ENCODE measurements at regions not wholly inside any gene's neighbourhood (a gene's known extent, or its start where the extent isn't known, plus 50 kb on each side); places are given as distances from the start of the nearest gene placed in this dataset.

DNA sequence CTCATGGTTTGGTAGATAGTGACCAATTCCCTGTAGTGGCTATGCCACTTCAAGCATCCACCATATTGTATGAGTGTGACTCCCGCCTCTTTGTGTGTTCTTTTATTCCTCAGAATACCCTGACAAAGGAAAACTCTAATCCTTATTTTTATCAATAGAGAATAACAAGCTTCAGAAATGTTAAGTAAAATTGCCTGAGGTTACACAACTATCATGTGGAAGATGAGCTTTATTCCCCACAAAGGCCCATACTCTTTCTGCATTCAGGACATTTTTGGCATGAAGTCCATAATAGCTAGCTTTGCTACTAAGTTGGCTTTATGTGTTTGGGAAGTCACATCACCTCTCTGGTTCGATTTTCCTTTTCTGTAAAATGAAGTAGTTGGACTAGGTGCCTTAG is 276.8 kb downstream of the PIK3C3 start:
- Histone ChIP-seq H3K4me3 (ENCODE audit: insufficient read length, low read depth) (no peak overlapping the region), H3K27me3 (ENCODE audit: insufficient read depth, insufficient read length) (no peaks in the 10 kb centered on the region), H3K9me3 (ENCODE audit: insufficient read depth, low read length) (no peaks in the 10 kb centered on the region), H3K36me3 (ENCODE audit: insufficient read depth, insufficient read length, low read length) (no peaks in the 10 kb centered on the region), H3K4me1 (ENCODE audit: insufficient read depth, insufficient read length) (no peaks in the 10 kb centered on the region), H3K9ac (ENCODE audit: insufficient read length, low read depth) (no peak overlapping the region)
- TF ChIP-seq YY1 (IDR thresholded peaks at IDR 0.05; ENCODE audit: insufficient read depth, insufficient read length) (no peak), ZNF274 (IDR thresholded peaks at IDR 0.05; ENCODE audit: low read depth, low read length) (no peak), SUZ12 (IDR thresholded peaks at IDR 0.05; ENCODE audit: extremely low read depth, insufficient read depth, insufficient read length) (no peak)
- DNase-seq (ENCODE audit: low read depth, low spot score): no peak

DNA sequence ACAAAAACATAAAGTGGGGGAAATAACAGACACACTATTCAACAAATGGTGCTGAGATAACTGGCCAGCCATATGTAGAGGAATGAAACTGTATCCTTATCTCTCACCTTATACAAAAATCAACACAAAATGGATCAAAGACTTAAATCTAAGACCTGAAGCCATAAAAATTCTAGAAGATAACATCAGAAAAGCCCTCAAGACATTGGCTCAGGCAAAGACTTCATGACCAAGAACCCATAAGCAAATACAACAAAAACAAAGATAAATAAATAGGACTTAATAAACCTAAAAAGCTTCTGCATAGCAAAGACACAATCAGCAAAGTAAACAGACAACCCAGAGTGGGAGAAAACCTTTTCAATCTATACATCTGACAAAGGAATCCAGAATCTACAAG is 278.9 kb downstream of the PIK3C3 start:
- no peak overlapping the region for H3K4me3 ChIP-seq (ENCODE audit: insufficient read length, low read depth)
- no peak overlapping the region for H3K9ac ChIP-seq (ENCODE audit: insufficient read length, low read depth)
- H3K4me1 ChIP-seq (ENCODE audit: insufficient read depth, insufficient read length): no peaks in the 10 kb centered on the region
- H3K27me3 ChIP-seq (ENCODE audit: insufficient read depth, insufficient read length): no peaks in the 10 kb centered on the region
- no peaks in the 10 kb centered on the region for H3K9me3 ChIP-seq (ENCODE audit: insufficient read depth, low read length)
- H3K36me3 ChIP-seq (ENCODE audit: insufficient read depth, insufficient read length, low read length): no peaks in the 10 kb centered on the region
- no peak for TF ChIP-seq ZNF274 (IDR thresholded peaks at IDR 0.05; ENCODE audit: low read depth, low read length)
- DNase-seq (ENCODE audit: low read depth, low spot score): no peak

DNA sequence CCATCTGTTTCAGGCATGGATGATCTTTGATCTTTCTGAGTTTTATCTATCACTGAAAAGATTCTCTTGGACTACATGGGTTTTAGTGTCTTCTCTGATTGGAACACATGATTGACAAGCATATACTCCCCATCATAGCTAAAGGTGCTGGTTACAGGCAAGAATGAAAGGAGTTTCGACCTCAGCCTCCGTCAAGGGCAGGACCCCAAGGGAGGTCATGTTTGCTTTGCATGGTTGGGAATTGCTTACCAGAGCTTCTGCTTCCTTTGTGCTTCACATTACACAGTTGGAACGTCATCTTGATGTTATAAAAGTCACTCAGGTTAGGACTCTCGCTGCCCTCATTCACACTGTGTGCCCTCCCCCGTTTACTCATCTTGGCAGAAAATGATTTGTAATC is 287.7 kb downstream of the PIK3C3 start:
- Histone ChIP-seq H3K27me3 (ENCODE audit: insufficient read depth, insufficient read length) (no peaks in the 10 kb centered on the region), H3K36me3 (ENCODE audit: insufficient read depth, insufficient read length, low read length) (no peaks in the 10 kb centered on the region), H3K4me1 (ENCODE audit: insufficient read depth, insufficient read length) (no peaks in the 10 kb centered on the region), H3K4me3 (ENCODE audit: insufficient read length, low read depth) (no peak overlapping the region), H3K9ac (ENCODE audit: insufficient read length, low read depth) (no peak overlapping the region), H3K9me3 (ENCODE audit: insufficient read depth, low read length) (no peaks in the 10 kb centered on the region)
- TF ChIP-seq YY1 (IDR thresholded peaks at IDR 0.05; ENCODE audit: insufficient read depth, insufficient read length) (no peak), ZNF274 (IDR thresholded peaks at IDR 0.05; ENCODE audit: low read depth, low read length) (no peak), SUZ12 (IDR thresholded peaks at IDR 0.05; ENCODE audit: extremely low read depth, insufficient read depth, insufficient read length) (no peak)
- DNase-seq (ENCODE audit: low read depth, low spot score): no peak

DNA sequence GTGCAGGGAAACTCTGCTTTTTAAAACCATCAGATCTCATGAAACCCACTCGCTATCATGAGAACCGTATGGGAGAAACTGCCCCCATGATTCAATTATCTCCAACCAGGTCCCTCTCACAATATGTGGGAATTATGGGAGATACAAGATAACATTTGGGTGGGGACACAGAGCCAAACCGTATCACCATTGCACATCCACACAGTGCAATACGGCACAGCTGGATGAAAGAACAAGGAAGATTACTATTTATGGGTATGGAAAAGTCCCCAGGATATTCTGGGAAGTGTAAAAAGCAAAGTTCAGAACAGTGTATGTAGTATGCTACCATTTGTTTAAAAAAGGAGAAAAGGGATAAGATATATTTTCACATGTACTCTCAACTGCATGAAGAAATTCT is 290.1 kb downstream of the PIK3C3 start:
- TF ChIP-seq SUZ12 (IDR thresholded peaks at IDR 0.05; ENCODE audit: extremely low read depth, insufficient read depth, insufficient read length) (no peak), YY1 (IDR thresholded peaks at IDR 0.05; ENCODE audit: insufficient read depth, insufficient read length) (no peak), ZNF274 (IDR thresholded peaks at IDR 0.05; ENCODE audit: low read depth, low read length) (no peak)
- Histone ChIP-seq H3K4me1 (ENCODE audit: insufficient read depth, insufficient read length) (no peaks in the 10 kb centered on the region), H3K36me3 (ENCODE audit: insufficient read depth, insufficient read length, low read length) (no peaks in the 10 kb centered on the region)

DNA sequence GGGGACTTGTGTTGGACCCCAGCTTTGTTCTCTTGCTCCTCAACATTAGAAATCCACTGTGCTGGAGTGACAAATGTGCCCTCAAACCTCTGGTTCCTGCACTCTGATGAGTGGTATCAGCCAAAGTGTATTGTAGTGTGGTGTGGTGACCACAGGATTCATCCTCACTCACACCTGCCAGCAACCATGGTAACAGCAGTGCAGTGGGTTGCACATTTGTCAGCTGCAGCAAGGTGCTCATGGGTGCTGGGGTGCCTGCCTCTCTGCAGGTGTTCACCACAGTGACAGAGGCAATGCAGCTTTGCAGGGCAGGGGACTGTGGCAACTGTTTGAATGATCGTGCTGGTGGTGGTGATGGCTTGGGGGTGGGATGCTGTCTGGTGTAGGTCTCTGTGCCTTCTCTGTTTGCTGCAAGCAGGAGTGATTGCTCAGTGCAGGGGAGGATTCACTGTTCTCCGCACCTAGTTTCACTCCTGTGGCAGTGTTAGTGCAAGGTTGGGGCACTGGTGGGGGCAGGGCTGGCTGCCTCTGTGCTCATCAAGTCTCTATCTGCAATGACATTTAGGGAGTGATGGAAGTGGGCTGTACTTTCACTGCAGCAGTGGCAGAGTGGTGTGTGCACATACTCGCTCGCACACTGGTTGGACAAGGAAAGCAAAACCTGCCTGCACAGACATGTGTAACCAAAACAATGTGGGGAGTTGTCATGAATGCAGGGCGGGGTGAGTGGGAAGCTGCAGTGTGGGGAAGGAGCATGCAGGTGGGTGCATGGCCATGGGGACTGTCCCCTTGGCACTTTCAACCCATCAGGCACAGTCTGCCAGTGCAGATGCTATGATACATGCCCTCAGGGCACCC is 301.1 kb downstream of the PIK3C3 start:
- no peaks in the 10 kb centered on the region for H3K27me3 ChIP-seq (ENCODE audit: insufficient read depth, insufficient read length)
- H3K9me3 ChIP-seq (ENCODE audit: insufficient read depth, low read length): no peaks in the 10 kb centered on the region
- H3K4me1 ChIP-seq (ENCODE audit: insufficient read depth, insufficient read length): no peaks in the 10 kb centered on the region
- H3K9ac ChIP-seq (ENCODE audit: insufficient read length, low read depth): no peak overlapping the region
- H3K36me3 ChIP-seq (ENCODE audit: insufficient read depth, insufficient read length, low read length): no peaks in the 10 kb centered on the region
- no peak for DNase-seq (ENCODE audit: low read depth, low spot score)
- H3K4me3 ChIP-seq (ENCODE audit: insufficient read length, low read depth): no peak overlapping the region
- TF ChIP-seq YY1 (IDR thresholded peaks at IDR 0.05; ENCODE audit: insufficient read depth, insufficient read length) (no peak), SUZ12 (IDR thresholded peaks at IDR 0.05; ENCODE audit: extremely low read depth, insufficient read depth, insufficient read length) (no peak), ZNF274 (IDR thresholded peaks at IDR 0.05; ENCODE audit: low read depth, low read length) (no peak)

More for the DNA sequence above, 290.1 kb downstream of the PIK3C3 start:
- no peak overlapping the region for H3K9ac ChIP-seq (ENCODE audit: insufficient read length, low read depth)
- no peaks in the 10 kb centered on the region for H3K9me3 ChIP-seq (ENCODE audit: insufficient read depth, low read length)
- no peaks in the 10 kb centered on the region for H3K27me3 ChIP-seq (ENCODE audit: insufficient read depth, insufficient read length)
- DNase-seq (ENCODE audit: low read depth, low spot score): no peak
- no peak overlapping the region for H3K4me3 ChIP-seq (ENCODE audit: insufficient read length, low read depth)

DNA sequence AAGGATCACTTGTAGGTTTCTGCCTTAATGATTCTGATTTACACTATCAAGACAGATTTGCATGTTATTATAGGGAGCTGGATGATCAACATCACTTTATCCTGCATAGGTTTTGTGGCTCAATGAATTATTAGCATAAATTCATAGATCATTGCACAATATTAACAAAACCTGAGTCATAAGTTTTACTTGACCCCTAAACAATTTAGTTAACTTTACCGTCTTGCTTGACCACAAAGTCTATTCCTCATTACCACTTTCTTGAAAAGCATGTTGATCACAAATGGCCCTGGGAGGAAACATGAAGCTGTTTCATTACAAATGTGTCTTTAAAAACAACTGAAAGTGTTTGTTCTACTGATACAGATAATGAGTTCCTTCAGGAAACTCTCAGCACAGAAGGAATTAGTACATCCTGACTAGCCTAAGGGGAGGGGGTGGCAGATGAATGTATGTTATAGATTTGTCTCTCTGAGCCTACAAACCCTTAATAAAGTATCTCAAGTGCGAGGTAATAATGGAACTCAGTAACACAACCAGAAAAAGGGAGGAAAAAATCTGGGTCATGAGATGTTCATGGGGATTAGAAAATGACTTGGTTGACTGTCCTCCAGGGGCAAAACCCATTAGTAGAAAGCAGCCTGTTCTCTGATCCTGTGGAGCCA is 303.4 kb downstream of the PIK3C3 start:
- Histone ChIP-seq H3K36me3 (ENCODE audit: insufficient read depth, insufficient read length, low read length) (no peaks in the 10 kb centered on the region), H3K27me3 (ENCODE audit: insufficient read depth, insufficient read length) (no peaks in the 10 kb centered on the region), H3K4me3 (ENCODE audit: insufficient read length, low read depth) (no peak overlapping the region), H3K9ac (ENCODE audit: insufficient read length, low read depth) (no peak overlapping the region), H3K4me1 (ENCODE audit: insufficient read depth, insufficient read length) (no peaks in the 10 kb centered on the region), H3K9me3 (ENCODE audit: insufficient read depth, low read length) (no peaks in the 10 kb centered on the region)
- no peak for DNase-seq (ENCODE audit: low read depth, low spot score)
- TF ChIP-seq SUZ12 (IDR thresholded peaks at IDR 0.05; ENCODE audit: extremely low read depth, insufficient read depth, insufficient read length): no peak
- TF ChIP-seq ZNF274 (IDR thresholded peaks at IDR 0.05; ENCODE audit: low read depth, low read length): no peak

DNA sequence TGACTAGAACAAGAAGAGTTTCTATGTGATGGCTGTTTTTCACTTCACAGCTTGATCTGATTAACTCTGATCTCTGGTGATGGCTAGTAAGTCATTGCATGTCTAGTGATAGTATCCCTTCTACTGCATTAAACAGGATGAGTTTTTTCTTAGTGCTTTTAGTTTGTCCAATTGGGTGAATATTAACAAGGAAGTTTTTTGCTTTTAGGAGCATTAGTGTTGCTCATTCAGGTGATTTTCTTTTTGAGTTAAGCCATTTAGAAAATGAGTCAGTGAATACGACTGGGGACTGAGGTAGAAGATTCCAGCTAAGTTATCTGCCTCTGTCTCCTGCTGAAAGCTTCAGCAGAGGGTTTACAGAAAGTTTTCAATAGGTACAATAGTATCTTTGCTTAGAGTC is 306.7 kb downstream of the PIK3C3 start:
- Histone ChIP-seq H3K4me3 (ENCODE audit: insufficient read length, low read depth) (no peak overlapping the region), H3K36me3 (ENCODE audit: insufficient read depth, insufficient read length, low read length) (no peaks in the 10 kb centered on the region), H3K9ac (ENCODE audit: insufficient read length, low read depth) (no peak overlapping the region), H3K4me1 (ENCODE audit: insufficient read depth, insufficient read length) (no peaks in the 10 kb centered on the region), H3K27me3 (ENCODE audit: insufficient read depth, insufficient read length) (no peaks in the 10 kb centered on the region), H3K9me3 (ENCODE audit: insufficient read depth, low read length) (no peaks in the 10 kb centered on the region)
- no peak for DNase-seq (ENCODE audit: low read depth, low spot score)
- TF ChIP-seq ZNF274 (IDR thresholded peaks at IDR 0.05; ENCODE audit: low read depth, low read length): no peak
- no peak for TF ChIP-seq YY1 (IDR thresholded peaks at IDR 0.05; ENCODE audit: insufficient read depth, insufficient read length)
- TF ChIP-seq SUZ12 (IDR thresholded peaks at IDR 0.05; ENCODE audit: extremely low read depth, insufficient read depth, insufficient read length): no peak

Measured in NT2/D1 (cell line).